ENCODE measurements at regions not wholly inside any gene's neighbourhood (a gene's known extent, or its start where the extent isn't known, plus 50 kb on each side); places are given as distances from the start of the nearest gene placed in this dataset.

DNA sequence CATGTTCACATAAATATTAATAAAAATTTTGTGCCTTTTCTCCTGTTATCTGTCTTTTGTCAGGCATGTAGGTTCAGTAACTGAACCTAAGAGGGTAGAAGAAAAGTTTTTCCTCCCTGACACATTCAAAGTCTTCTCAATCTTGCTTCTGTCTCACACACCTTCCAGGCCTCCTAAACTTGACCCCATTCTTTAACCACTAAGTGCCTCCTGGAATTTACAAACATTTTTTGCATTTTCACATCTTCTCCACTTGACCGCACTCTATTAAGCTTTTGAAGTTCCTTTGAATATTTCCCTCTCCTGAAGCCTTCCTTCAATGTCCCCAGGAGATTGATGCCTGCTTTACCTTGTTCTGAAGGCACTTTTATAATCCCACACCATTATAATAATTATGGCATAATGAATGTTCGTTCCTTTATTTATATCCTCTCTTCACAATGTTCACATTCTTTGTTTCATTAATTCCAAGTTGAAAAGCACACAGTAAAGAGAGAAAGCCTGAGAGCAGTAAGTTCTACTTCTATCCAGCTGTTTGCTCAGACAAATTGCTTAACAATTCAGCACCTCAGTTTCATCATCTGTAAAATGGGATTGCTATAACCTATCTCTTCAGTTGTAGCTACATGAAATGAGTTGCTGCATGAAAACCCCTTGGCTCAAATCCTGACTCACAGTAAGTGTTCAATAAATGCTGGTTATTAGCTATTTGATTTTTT lies 184.8 kb upstream of the KLHL29 start:
- DNase-seq (ENCODE audit: low spot score), result no peak

- no peak for DNase-seq (ENCODE audit: low spot score)
Measured at GRCh38 chr2:23200787-23201114, 184.2 kb upstream of the KLHL29 start.

DNA sequence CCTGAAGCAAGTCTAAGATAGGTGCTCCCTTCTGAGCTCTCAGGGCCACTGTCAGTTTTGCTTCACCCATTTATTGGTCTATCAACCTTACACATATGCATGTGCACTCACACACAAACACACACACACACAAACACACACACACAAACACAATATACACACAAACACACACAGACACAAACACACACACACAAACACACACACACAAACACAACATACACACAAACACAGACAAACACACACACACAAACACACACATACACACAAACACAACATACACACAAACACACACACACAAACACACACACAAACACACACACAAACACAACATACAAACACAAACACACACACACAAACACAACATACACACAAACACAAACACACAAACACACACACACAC lies 181.6 kb upstream of the KLHL29 start:
- no peak for DNase-seq (ENCODE audit: low spot score)

- no peak for DNase-seq (ENCODE audit: low spot score)
Measured at GRCh38 chr2:23204685-23205242, 180.2 kb upstream of the KLHL29 start.

- DNase-seq (ENCODE audit: low spot score), result no peak
Measured at GRCh38 chr2:23206650-23207049, 178.3 kb upstream of the KLHL29 start.

DNA sequence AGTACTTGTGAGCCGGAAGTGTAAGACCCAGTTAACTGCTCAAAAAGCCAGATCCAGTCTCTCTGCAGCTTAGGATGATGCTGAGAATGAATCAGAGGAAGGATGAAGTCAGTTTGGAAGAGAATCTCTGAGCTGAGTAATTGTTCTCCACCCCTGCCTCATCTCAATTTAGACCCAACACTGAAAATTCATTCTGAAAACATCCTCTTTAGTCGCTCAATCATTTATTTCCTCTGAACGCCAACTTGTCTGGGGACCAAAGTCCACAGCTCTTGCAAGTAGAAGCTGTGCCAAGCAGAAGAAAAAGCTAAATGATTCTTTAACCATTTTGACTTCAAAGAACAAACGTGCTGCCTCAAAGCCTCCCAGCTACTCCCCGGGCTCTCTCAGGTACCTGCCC lies 177.1 kb upstream of the KLHL29 start:
- DNase-seq (ENCODE audit: low spot score), result no peak

DNA sequence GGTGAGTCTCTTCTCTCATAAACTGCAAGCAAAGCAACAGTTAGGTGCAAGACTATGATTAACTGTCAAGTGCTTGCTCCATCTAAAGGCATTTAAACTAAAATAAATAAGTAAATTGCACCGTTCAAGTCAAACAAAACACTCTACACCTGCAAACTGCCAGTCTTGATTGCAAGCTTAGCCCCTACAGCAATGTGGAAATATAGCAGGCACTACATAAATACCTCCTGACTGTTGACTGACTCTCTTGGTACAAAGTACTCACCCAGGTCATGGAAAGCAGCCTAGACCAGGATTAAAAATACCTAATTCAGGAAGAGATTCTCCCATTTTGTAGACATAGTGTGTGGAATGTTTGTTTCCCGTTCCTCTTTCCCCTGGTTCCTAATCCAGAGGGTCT lies 176.6 kb upstream of the KLHL29 start:
- no peak for DNase-seq (ENCODE audit: low spot score)

- DNase-seq (ENCODE audit: low spot score), result no peak
Measured at GRCh38 chr2:23209059-23209458, 175.9 kb upstream of the KLHL29 start.

GRCh38 chr2:23211987-23212583 lies 172.9 kb upstream of the KLHL29 start:
- no peak for DNase-seq (ENCODE audit: low spot score)

GRCh38 chr2:23213196-23213595 lies 171.8 kb upstream of the KLHL29 start:
- DNase-seq (ENCODE audit: low spot score), result no peak

DNA sequence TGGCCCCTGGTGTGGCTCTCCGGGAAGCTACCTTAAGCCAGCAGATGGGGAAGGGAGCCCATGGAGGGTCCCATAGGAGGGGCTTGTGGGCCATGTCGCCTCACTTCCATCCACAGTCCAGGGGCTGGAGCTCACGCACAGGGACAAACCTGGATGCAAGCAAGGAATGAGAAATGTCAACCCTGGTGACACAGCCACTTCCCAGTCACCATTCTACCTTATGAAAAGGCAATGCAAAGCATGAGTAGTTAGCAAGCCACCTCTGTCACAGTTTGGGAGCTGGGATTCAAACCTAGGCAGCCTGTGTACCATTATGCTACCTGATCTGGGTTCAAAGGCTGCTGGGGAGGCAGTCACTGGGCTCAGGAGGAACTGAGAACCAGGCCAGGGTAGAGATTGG lies 170.0 kb upstream of the KLHL29 start:
- no peak for DNase-seq (ENCODE audit: low spot score)

GRCh38 chr2:23219666-23220065 lies 165.3 kb upstream of the KLHL29 start:
- no peak for DNase-seq (ENCODE audit: low spot score)

GRCh38 chr2:23220513-23221094 lies 164.4 kb upstream of the KLHL29 start:
- no peak for DNase-seq (ENCODE audit: low spot score)

GRCh38 chr2:23221236-23221635 lies 163.7 kb upstream of the KLHL29 start:
- no peak for DNase-seq (ENCODE audit: low spot score)

GRCh38 chr2:23221901-23222300 lies 163.1 kb upstream of the KLHL29 start:
- DNase-seq (ENCODE audit: low spot score), result no peak

DNA sequence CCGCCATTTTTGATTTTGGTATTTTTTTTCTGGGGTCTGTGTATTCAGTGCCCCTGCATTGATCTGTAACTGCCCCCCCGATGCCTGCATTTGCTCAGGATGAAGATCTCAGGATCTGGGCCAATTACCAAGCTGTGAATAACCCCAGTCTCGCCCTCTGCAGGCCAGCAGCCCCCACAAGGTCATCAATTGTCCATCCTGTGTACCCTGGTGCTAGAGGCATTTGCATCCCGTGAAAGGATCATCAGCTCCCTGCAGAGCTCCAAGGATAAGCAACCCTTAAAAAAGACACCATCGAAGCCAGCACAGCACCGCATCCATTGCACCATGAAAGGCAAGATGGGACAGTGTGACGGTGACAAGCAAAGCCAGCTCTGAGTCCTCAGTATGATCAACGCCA lies 154.1 kb upstream of the KLHL29 start:
- no peak for DNase-seq (ENCODE audit: low spot score)

DNA sequence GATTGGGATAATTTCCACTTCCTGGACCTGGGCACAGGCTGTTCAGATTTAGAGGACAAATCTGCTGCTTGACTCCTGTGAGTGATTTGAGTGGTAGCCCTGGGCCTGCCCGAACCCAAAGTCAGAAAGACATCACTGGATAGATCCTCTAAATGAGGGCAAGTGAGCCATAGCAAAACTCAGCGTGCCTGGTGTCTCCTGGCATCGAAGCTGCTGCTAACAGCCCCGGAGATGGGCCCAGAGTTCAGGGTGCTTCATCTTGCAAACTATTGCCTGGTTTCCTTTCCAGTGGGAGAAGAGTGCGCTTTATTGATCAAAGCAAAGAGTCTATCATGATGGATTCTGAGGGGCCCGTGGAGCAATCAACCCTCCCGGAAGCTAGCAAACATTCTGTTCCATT lies 153.1 kb upstream of the KLHL29 start:
- no peak for DNase-seq (ENCODE audit: low spot score)

- no peak for DNase-seq (ENCODE audit: low spot score)
Measured at GRCh38 chr2:23235292-23235691, 149.7 kb upstream of the KLHL29 start.

DNA sequence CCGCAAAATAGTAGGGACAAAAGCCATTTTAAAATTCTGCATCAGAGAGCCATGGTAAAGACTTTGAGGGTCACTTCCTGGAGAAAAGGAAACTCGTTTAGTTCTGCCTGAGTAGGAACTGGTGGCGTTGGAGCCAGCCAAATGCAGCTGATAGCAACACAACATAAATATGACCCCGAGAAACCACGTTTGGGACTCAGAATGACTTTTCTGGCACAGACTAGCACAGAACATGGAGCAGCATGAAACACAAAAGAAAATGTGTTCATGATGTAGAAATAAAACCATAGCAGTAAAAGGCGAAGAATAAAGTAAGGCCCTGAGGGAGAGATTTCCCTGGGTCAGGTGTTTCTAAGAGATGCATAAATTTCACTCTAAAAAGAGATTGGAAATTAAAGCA lies 149.2 kb upstream of the KLHL29 start:
- DNase-seq (ENCODE audit: low spot score), result no peak

DNA sequence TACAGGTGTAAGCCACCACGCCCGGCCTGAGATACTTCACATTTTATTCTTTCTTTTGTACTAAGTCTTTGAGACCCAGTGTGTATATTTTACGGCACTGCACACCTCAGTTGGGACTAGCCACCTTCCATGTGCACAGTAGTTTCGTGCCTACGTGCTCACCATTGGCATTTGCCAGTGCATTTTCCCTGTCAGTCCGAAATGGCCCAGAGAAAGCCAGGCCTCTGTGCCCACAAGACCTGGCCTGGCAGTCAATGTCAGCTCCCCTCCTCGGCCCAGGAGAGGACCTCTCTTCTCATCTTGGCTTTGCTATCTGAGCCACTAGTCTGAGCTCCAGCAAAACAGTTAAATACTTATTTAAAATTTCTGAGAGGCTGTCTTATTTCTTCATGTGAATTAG lies 147.8 kb upstream of the KLHL29 start:
- no peak for DNase-seq (ENCODE audit: low spot score)

GRCh38 chr2:23238011-23238657 lies 146.8 kb upstream of the KLHL29 start:
- no peak for DNase-seq (ENCODE audit: low spot score)

GRCh38 chr2:23239374-23239773 lies 145.6 kb upstream of the KLHL29 start:
- no peak for DNase-seq (ENCODE audit: low spot score)

GRCh38 chr2:23241121-23241520 lies 143.9 kb upstream of the KLHL29 start:
- no peak for DNase-seq (ENCODE audit: low spot score)
